WTC11 (cell line): ENCODE measurements at regions not wholly inside any gene's neighbourhood (a gene's known extent, or its start where the extent isn't known, plus 50 kb on each side); places are given as distances from the start of the nearest gene placed in this dataset.

ENCODE experiments used
- ATAC-seq: fragments of 200-7000 bp; cut with Tn5 transposase; 2 replicates; pipeline ENCODE4 v1.10.0; 2021; ENCODE audit warnings: mild to moderate bottlenecking, moderate library complexity
- CTCF ChIA-PET: fragments of 300-600 bp; sonication (Branson Sonifier 250); formaldehyde crosslinking; loops from one replicate; lab custom pipeline; 2021; ENCODE audit warnings: antibody characterized with exemption; lab: Charles Lee
- POLR2A ChIA-PET: fragments of 350-600 bp; sonication (Branson Sonifier 250); formaldehyde crosslinking; loops from one replicate; lab custom pipeline; 2021; ENCODE audit warnings: antibody characterized with exemption; lab: Charles Lee
- DNase-seq: peaks from one replicate; pipeline ENCODE4 v3.0.0; 2021; ENCODE audit warnings: low spot score
- H3K27ac Mint-ChIP-seq: 2 replicates; pipeline ENCODE4 v1.8.0; 2021; ENCODE audit warnings: mixed read lengths
- H3K27me3 Mint-ChIP-seq: 2 replicates; pipeline ENCODE4 v1.8.0; 2021; ENCODE audit warnings: low read depth, mild to moderate bottlenecking, moderate library complexity, mixed read lengths
- H3K36me3 Mint-ChIP-seq: 2 replicates; pipeline ENCODE4 v1.8.0; 2021; ENCODE audit warnings: mixed read lengths
- H3K4me1 Mint-ChIP-seq: 2 replicates; pipeline ENCODE4 v1.8.0; 2022; ENCODE audit warnings: mixed read lengths
- H3K4me3 Mint-ChIP-seq: 2 replicates; pipeline ENCODE4 v1.8.0; 2021; ENCODE audit warnings: mild to moderate bottlenecking, moderate library complexity, mixed read lengths
- H3K9me3 Mint-ChIP-seq: 2 replicates; pipeline ENCODE4 v1.8.0; 2021; ENCODE audit warnings: mixed read lengths
- ARID4B ChIP-seq: sonication (generic); formaldehyde crosslinking; IDR thresholded peaks from 2 replicates; pipeline ENCODE4 v1.8.0; 2023; ENCODE audit warnings: missing genetic modification reagents, mild to moderate bottlenecking, borderline replicate concordance
- ATF2 ChIP-seq: sonication (generic); formaldehyde crosslinking; IDR thresholded peaks from 2 replicates; pipeline ENCODE4 v1.8.1; 2022; ENCODE audit warnings: low read depth, missing genetic modification reagents, borderline replicate concordance
- ATF6 ChIP-seq: sonication (generic); formaldehyde crosslinking; IDR thresholded peaks from 2 replicates; pipeline ENCODE4 v1.8.1; 2023; ENCODE audit warnings: mild to moderate bottlenecking, missing genetic modification reagents
- CDX4 ChIP-seq: fragments of 250-450 bp; sonication (Bioruptor Pico); IDR thresholded peaks from 2 replicates; pipeline ENCODE4 v1.9.0; 2021; ENCODE audit warnings: moderate library complexity, mild to moderate bottlenecking, inconsistent platforms, borderline replicate concordance
- CREM ChIP-seq: sonication (generic); formaldehyde crosslinking; IDR thresholded peaks from 2 replicates; pipeline ENCODE4 v1.8.1; 2022; ENCODE audit warnings: mild to moderate bottlenecking, missing genetic modification reagents, moderate library complexity
- FOXJ3 ChIP-seq: sonication (generic); formaldehyde crosslinking; IDR thresholded peaks from 2 replicates; pipeline ENCODE4 v1.9.0; 2021; ENCODE audit warnings: missing genetic modification reagents, mild to moderate bottlenecking, borderline replicate concordance
- FOXP1 ChIP-seq: sonication (generic); formaldehyde crosslinking; IDR thresholded peaks from 2 replicates; pipeline ENCODE4 v1.8.0; 2022; ENCODE audit warnings: missing genetic modification reagents, mild to moderate bottlenecking, moderate library complexity, borderline replicate concordance
- NFATC4 ChIP-seq: fragments of 250-450 bp; sonication (Bioruptor Pico); IDR thresholded peaks from 2 replicates; pipeline ENCODE4 v1.9.0; 2021; ENCODE audit warnings: mild to moderate bottlenecking
- NR3C1 ChIP-seq: sonication (generic); formaldehyde crosslinking; conservative IDR thresholded peaks from 2 replicates; pipeline ENCODE4 v1.8.1; 2023; ENCODE audit warnings: low read depth, mild to moderate bottlenecking, missing genetic modification reagents
- SMAD3 ChIP-seq: sonication (generic); formaldehyde crosslinking; IDR thresholded peaks from 2 replicates; pipeline ENCODE4 v1.8.0; 2022; ENCODE audit warnings: missing genetic modification reagents, mild to moderate bottlenecking, borderline replicate concordance
- SMAD4 ChIP-seq: sonication (generic); formaldehyde crosslinking; IDR thresholded peaks from 2 replicates; pipeline ENCODE4 v1.8.0; 2022; ENCODE audit warnings: mild to moderate bottlenecking, missing genetic modification reagents
- SP1 ChIP-seq: sonication (generic); formaldehyde crosslinking; conservative IDR thresholded peaks from 2 replicates; pipeline ENCODE4 v1.8.1; 2022; ENCODE audit warnings: missing genetic modification reagents
- USF1 ChIP-seq: sonication (generic); formaldehyde crosslinking; IDR thresholded peaks from 2 replicates; pipeline ENCODE4 v1.8.0; 2022; ENCODE audit warnings: mild to moderate bottlenecking, missing genetic modification reagents
- ZMAT4 ChIP-seq: fragments of 250-450 bp; sonication (Bioruptor Pico); IDR thresholded peaks from 2 replicates; pipeline ENCODE4 v1.9.0; 2021; ENCODE audit warnings: mild to moderate bottlenecking
- ZNF232 ChIP-seq: sonication (generic); formaldehyde crosslinking; IDR thresholded peaks from 2 replicates; pipeline ENCODE4 v1.8.0; 2022; ENCODE audit warnings: mild to moderate bottlenecking, missing genetic modification reagents
- TF ChIP-seq, protein P1 (sequence below): sonication (generic); formaldehyde crosslinking; IDR thresholded peaks from 2 replicates; pipeline ENCODE4 v1.8.1; 2023; ENCODE audit warnings: mild to moderate bottlenecking, missing genetic modification reagents

DNA sequence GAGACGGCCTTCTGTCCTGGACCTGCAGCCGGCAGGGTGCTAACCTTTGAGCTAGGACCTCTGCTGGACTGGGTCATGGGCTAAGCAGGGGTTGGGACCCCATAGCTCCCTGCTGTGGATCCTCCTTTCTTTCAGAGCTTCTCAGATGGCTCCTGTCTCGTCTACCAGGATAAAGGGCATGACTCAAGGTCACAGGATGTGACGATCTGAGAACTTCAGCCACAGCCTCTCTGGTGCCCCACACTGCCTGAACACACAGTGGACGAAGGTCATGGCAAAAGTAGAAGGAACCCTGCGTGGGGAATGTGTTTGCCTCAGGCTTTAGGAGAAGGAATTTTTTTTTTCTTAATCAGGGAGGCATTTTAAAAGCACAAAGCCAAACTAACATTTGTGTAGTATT is 196.7 kb downstream of the TRIM29 start:
- H3K4me1 Mint-ChIP-seq: peaks cover 38% of the 10 kb centered on the region
- no peaks in the 10 kb centered on the region for H3K36me3 Mint-ChIP-seq
- no peaks in the 10 kb centered on the region; the same call in 1 of the 2 replicates for H3K27me3 Mint-ChIP-seq
- ChIA-PET POLR2A (no interaction called here), CTCF (interaction anchor here (1.0 to 1.7 kb wide), 4 partner anchors 11 to 220 kb away, joined by 3 to 4 read pairs (median 3); no protein-coding TSS in a partner anchor)
- no peak for TF ChIP-seq FOXP1
- no peak for TF ChIP-seq FOXJ3 (CRISPR knock-in tag)
- TF ChIP-seq SP1 (CRISPR knock-in tag): no peak
- TF ChIP-seq NR3C1 (CRISPR knock-in tag): no peak
- TF ChIP-seq, protein P1, sequence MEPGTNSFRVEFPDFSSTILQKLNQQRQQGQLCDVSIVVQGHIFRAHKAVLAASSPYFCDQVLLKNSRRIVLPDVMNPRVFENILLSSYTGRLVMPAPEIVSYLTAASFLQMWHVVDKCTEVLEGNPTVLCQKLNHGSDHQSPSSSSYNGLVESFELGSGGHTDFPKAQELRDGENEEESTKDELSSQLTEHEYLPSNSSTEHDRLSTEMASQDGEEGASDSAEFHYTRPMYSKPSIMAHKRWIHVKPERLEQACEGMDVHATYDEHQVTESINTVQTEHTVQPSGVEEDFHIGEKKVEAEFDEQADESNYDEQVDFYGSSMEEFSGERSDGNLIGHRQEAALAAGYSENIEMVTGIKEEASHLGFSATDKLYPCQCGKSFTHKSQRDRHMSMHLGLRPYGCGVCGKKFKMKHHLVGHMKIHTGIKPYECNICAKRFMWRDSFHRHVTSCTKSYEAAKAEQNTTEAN (CRISPR knock-in tag): no peak
- TF ChIP-seq USF1 (CRISPR knock-in tag): no peak
- no peak for TF ChIP-seq SMAD4
- H3K4me3 Mint-ChIP-seq: no peak overlapping the region
- H3K27ac Mint-ChIP-seq: no peak overlapping the region
- no peaks in the 10 kb centered on the region for H3K9me3 Mint-ChIP-seq
- DNase-seq (no peak), ATAC-seq (no peak)

DNA sequence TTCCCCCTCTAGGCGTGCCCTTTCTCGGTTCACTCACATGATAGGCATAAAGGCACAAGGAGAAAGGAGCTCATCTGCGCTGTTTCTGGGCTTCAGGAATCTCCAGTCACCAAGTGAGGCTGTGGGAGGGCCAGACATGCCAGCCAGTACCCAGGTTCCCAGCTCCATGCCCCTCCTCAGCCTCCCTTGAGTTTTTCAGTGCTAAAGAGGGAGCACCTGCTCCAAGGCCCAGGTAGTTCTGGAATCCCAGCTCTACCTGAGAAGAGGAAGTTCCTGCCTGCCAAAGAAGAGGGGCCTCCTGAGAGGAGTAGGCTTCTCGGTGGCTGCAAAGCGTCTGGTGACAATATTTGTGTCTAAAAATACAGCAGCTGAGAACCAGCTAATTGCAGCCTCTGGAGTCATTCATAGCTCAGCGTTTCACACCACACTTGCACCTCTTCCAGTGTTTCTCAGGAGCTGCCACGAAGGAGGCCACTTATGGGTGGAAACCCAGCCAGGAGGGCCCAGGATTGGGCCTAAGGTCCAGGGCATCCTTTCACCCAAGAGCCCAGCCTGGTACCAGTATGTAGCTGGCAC is 197.4 kb downstream of the TRIM29 start:
- Mint-ChIP-seq H3K9me3 (no peaks in the 10 kb centered on the region), H3K36me3 (no peaks in the 10 kb centered on the region), H3K4me1 (peaks cover 42% of the 10 kb centered on the region), H3K27ac (no peak overlapping the region), H3K4me3 (no peak overlapping the region), H3K27me3 (no peaks in the 10 kb centered on the region; the same call in 1 of the 2 replicates)
- POLR2A ChIA-PET: no interaction called here
- DNase-seq: no peak
- ATAC-seq: no peak
- CTCF ChIA-PET: interaction anchor here (1.0 to 1.7 kb wide), 4 partner anchors 53 to 220 kb away, joined by 3 to 4 read pairs (median 4); no protein-coding TSS in a partner anchor
- TF ChIP-seq ZMAT4 (CRISPR knock-in tag) (no peak), ARID4B (CRISPR knock-in tag) (no peak), FOXP1 (no peak), ATF2 (CRISPR knock-in tag) (no peak), SMAD3 (no peak), ZNF232 (CRISPR knock-in tag) (no peak), NFATC4 (CRISPR knock-in tag) (no peak), CDX4 (CRISPR knock-in tag) (no peak), ATF6 (no peak), CREM (CRISPR knock-in tag) (no peak)
- TF ChIP-seq, protein P1 (CRISPR knock-in tag): no peak
